SU-DHL-6 (cell line): ENCODE measurements at regions not wholly inside any gene's neighbourhood (a gene's known extent, or its start where the extent isn't known, plus 50 kb on each side); places are given as distances from the start of the nearest gene placed in this dataset.

ENCODE experiments used
- H2AFZ ChIP-seq: fragments of 200-600 bp; sonication (generic); 2 replicates; pipeline ENCODE4 v1.6.1; 2014; ENCODE audit warnings: low read depth, mild to moderate bottlenecking, moderate library complexity, mixed read lengths, antibody characterized with exemption, low read length; ENCODE audit not compliant: severe bottlenecking
- H3F3A ChIP-seq: fragments of 200-600 bp; shearing (Covaris generic); 2 replicates; pipeline ENCODE4 v1.6.0; 2016; ENCODE audit warnings: antibody characterized with exemption, mild to moderate bottlenecking; ENCODE audit not compliant: insufficient read depth
- H3K27ac ChIP-seq: fragments of 200-600 bp; sonication (generic); 2 replicates; pipeline ENCODE4 v1.5.1; 2016; ENCODE audit warnings: low read depth, mild to moderate bottlenecking, low read length, moderate library complexity, mixed read lengths
- H3K27me3 ChIP-seq: fragments of 200-600 bp; sonication (generic), shearing (Covaris generic); 2 replicates; pipeline ENCODE4 v1.6.0; 2014; ENCODE audit warnings: mild to moderate bottlenecking, low read length
- H3K36me3 ChIP-seq: fragments of 200-600 bp; sonication (generic); 2 replicates; pipeline ENCODE4 v1.6.1; 2014; ENCODE audit warnings: mild to moderate bottlenecking, low read length, mixed read lengths
- H3K4me2 ChIP-seq: fragments of 300-600, 200-600 bp; shearing (Covaris generic), sonication (generic); 2 replicates; pipeline ENCODE4 v1.6.0; 2014; ENCODE audit warnings: low read length, low read depth, mild to moderate bottlenecking; ENCODE audit not compliant: poor library complexity, severe bottlenecking
- H3K4me3 ChIP-seq: fragments of 200-600 bp; sonication (generic); 2 replicates; pipeline ENCODE4 v1.5.1; 2014; ENCODE audit warnings: antibody characterized with exemption, low read length, mild to moderate bottlenecking, mixed read lengths; ENCODE audit not compliant: insufficient read depth, poor library complexity, severe bottlenecking
- H3K79me2 ChIP-seq: fragments of 200-600 bp; sonication (generic); 2 replicates; pipeline ENCODE4 v1.6.1; 2014; ENCODE audit warnings: mild to moderate bottlenecking, low read length, moderate library complexity; ENCODE audit not compliant: insufficient read depth
- H3K9ac ChIP-seq: fragments of 200-600 bp; sonication (generic); 2 replicates; pipeline ENCODE4 v1.7.0; 2014; ENCODE audit warnings: mild to moderate bottlenecking, low read length
- H3K9me2 ChIP-seq: fragments of 200-600 bp; sonication (generic); replicated peaks from 2 replicates; pipeline ENCODE4 v1.6.1; 2014; ENCODE audit warnings: low read length; ENCODE audit not compliant: insufficient read depth
- H3K9me3 ChIP-seq: fragments of 200-600 bp; sonication (generic); 2 replicates; pipeline ENCODE4 v1.6.1; 2014; ENCODE audit warnings: low read length, mixed read lengths; ENCODE audit not compliant: insufficient read depth
- H4K20me1 ChIP-seq: fragments of 200-600 bp; sonication (generic); 2 replicates; pipeline ENCODE4 v1.6.1; 2014; ENCODE audit warnings: low read depth, mild to moderate bottlenecking, antibody characterized with exemption, low read length, moderate library complexity, mixed read lengths
- EZH2phosphoT487 ChIP-seq: fragments of 200-600 bp; sonication (generic), shearing (Covaris generic); conservative IDR thresholded peaks from 2 replicates; pipeline ENCODE4 v1.6.1; 2018; ENCODE audit warnings: mild to moderate bottlenecking, antibody characterized with exemption, low read length, moderate library complexity, mixed read lengths
- TF ChIP-seq, protein P1 (sequence below): fragments of 200-600 bp; sonication (generic); IDR thresholded peaks from one replicate; pipeline ENCODE4 v1.5.1; 2017; ENCODE audit warnings: antibody characterized with exemption, mild to moderate bottlenecking, low read length, moderate library complexity; ENCODE audit not compliant: insufficient read depth, poor library complexity, severe bottlenecking

- no peak overlapping the region for H3K9ac ChIP-seq
- no peak overlapping the region for H3K4me2 ChIP-seq
- no peak overlapping the region for H3K4me3 ChIP-seq
- no peaks in the 10 kb centered on the region for H3K36me3 ChIP-seq
- no peaks in the 10 kb centered on the region for H3K27me3 ChIP-seq
- no peak overlapping the region for H3K27ac ChIP-seq
- no peaks in the 10 kb centered on the region for H3K9me2 ChIP-seq
- no peak for TF ChIP-seq EZH2phosphoT487
- H3K79me2 ChIP-seq: no peaks in the 10 kb centered on the region
- H2AFZ ChIP-seq: no peak overlapping the region
- H4K20me1 ChIP-seq: no peaks in the 10 kb centered on the region
- H3K9me3 ChIP-seq: no peaks in the 10 kb centered on the region
- no peaks in the 10 kb centered on the region for H3F3A ChIP-seq
Observed at GRCh38 chr4:189293459-189293858, 647.2 kb upstream of the FRG1 start.

DNA sequence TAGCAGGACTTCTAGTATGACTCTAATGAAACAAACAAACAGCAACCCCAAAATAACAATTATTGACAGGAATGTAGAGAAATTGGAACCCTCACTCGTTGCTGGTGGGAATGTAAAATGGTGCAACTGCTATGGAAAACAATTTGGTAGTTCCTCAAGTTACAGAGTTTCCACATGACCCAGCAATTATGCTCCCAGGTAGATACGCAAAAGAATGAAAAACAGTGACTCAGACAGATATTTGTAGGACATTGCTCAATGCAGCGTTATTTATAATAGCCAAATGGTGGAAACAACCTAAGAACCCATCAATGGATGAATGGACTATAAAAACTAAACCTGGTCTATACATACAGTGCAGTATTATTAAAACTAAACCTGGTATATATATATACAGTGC, 646.1 kb upstream of the FRG1 start:
- Histone ChIP-seq H3K4me2 (no peak overlapping the region), H3K4me3 (no peak overlapping the region), H3K36me3 (no peaks in the 10 kb centered on the region), H2AFZ (no peak overlapping the region), H4K20me1 (no peaks in the 10 kb centered on the region), H3K79me2 (no peaks in the 10 kb centered on the region), H3K9me3 (no peaks in the 10 kb centered on the region), H3K27me3 (no peaks in the 10 kb centered on the region), H3K27ac (no peak overlapping the region), H3K9ac (no peak overlapping the region), H3F3A (no peaks in the 10 kb centered on the region), H3K9me2 (no peaks in the 10 kb centered on the region)
- TF ChIP-seq, protein P1, sequence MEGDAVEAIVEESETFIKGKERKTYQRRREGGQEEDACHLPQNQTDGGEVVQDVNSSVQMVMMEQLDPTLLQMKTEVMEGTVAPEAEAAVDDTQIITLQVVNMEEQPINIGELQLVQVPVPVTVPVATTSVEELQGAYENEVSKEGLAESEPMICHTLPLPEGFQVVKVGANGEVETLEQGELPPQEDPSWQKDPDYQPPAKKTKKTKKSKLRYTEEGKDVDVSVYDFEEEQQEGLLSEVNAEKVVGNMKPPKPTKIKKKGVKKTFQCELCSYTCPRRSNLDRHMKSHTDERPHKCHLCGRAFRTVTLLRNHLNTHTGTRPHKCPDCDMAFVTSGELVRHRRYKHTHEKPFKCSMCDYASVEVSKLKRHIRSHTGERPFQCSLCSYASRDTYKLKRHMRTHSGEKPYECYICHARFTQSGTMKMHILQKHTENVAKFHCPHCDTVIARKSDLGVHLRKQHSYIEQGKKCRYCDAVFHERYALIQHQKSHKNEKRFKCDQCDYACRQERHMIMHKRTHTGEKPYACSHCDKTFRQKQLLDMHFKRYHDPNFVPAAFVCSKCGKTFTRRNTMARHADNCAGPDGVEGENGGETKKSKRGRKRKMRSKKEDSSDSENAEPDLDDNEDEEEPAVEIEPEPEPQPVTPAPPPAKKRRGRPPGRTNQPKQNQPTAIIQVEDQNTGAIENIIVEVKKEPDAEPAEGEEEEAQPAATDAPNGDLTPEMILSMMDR: no peak
- no peak for TF ChIP-seq EZH2phosphoT487

DNA sequence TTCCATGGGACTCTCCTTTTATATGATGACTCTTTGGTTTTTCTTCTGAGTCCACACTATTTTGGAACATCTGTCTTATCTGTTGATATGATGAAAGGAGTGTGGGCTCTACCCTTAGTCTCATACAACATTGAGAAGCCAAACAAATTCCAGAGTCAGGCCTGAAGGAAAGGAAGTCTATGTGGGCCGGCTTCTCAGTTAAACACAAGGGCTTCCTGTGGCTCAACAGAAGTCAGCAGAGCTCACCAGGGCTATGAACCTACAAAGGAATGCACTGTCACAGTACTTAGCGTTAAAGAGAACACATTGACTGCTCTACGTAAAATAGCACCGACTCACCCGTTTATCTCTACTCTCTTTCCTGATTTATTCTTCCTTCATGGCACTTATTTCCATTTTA, 641.0 kb upstream of the FRG1 start:
- H3K79me2 ChIP-seq: no peaks in the 10 kb centered on the region
- no peaks in the 10 kb centered on the region for H3K36me3 ChIP-seq
- H3K9ac ChIP-seq: no peak overlapping the region
- H4K20me1 ChIP-seq: no peaks in the 10 kb centered on the region
- no peaks in the 10 kb centered on the region for H3K27me3 ChIP-seq
- no peaks in the 10 kb centered on the region for H3F3A ChIP-seq
- H3K4me2 ChIP-seq: no peak overlapping the region
- H3K4me3 ChIP-seq: no peak overlapping the region
- H3K27ac ChIP-seq: no peak overlapping the region
- no peaks in the 10 kb centered on the region for H3K9me2 ChIP-seq
- TF ChIP-seq, protein P1: no peak
- TF ChIP-seq EZH2phosphoT487: no peak
- no peak overlapping the region for H2AFZ ChIP-seq
- H3K9me3 ChIP-seq: no peaks in the 10 kb centered on the region

- TF ChIP-seq EZH2phosphoT487: no peak
- TF ChIP-seq, protein P1: no peak
- Histone ChIP-seq H3K4me2 (no peak overlapping the region), H3K27ac (no peak overlapping the region), H3F3A (no peaks in the 10 kb centered on the region), H2AFZ (no peak overlapping the region), H4K20me1 (no peaks in the 10 kb centered on the region), H3K36me3 (no peaks in the 10 kb centered on the region), H3K27me3 (no peaks in the 10 kb centered on the region), H3K9ac (no peak overlapping the region), H3K9me3 (no peaks in the 10 kb centered on the region), H3K9me2 (no peaks in the 10 kb centered on the region), H3K4me3 (no peak overlapping the region), H3K79me2 (no peaks in the 10 kb centered on the region)
Observed at GRCh38 chr4:189301692-189302091, 639.0 kb upstream of the FRG1 start.
